HCT116 (cell line): ENCODE measurements at regions not wholly inside any gene's neighbourhood (a gene's known extent, or its start where the extent isn't known, plus 50 kb on each side); places are given as distances from the start of the nearest gene placed in this dataset.

Experiments
- ATAC-seq: fragments of 200-7000 bp; cut with Tn5 transposase; 2 replicates; pipeline ENCODE4 v1.9.1; 2020; ENCODE audit warnings: mild to moderate bottlenecking, moderate library complexity
- BruUV-seq: library from RNA; stranded (reverse); fragments of 400-500 nt; replicated peaks from 2 replicates; lab custom pipeline; 2021; lab: Mats Ljungman, UMichigan
- CTCF ChIA-PET: fragments of 300-600 bp; sonication (Branson Sonifier 250); formaldehyde crosslinking; loops from one replicate; lab custom pipeline; 2021; ENCODE audit warnings: antibody characterized with exemption; lab: Charles Lee
- POLR2A ChIA-PET: fragments of 300-600, 350-600 bp; sonication (Branson Sonifier 250); formaldehyde crosslinking; loops from one replicate; lab custom pipeline; 2021; ENCODE audit warnings: antibody characterized with exemption; lab: Charles Lee
- RAD21 ChIA-PET, 2 experiments: fragments of 300-600 bp; sonication (Branson Sonifier 250); formaldehyde crosslinking; loops; one replicate each; lab custom pipeline; 2023; ENCODE audit warnings: low total read pairs in 2 of 2; ENCODE audit not compliant: uncharacterized antibody in 2 of 2, unreplicated experiment in 2 of 2, low non-redundant PET in 1 of 2; lab: Charles Lee
- DNase-seq: peaks from one replicate; pipeline ENCODE4 v3.0.0-alpha.2; 2010; ENCODE audit warnings: low read depth, low spot score
- H2AFZ ChIP-seq: fragments of 200-600 bp; shearing (Covaris generic), sonication (generic); 2 replicates; pipeline ENCODE4 v1.6.1; 2017; ENCODE audit warnings: low read depth, mixed run types, mixed read lengths, antibody characterized with exemption, low read length; ENCODE audit not compliant: poor library complexity, severe bottlenecking
- H3K27ac ChIP-seq: 2 replicates; pipeline ENCODE4 v1.5.1; 2012; ENCODE audit warnings: low read depth, low read length
- H3K27me3 ChIP-seq: fragments of 200-600 bp; sonication (generic); 2 replicates; pipeline ENCODE4 v1.6.1; 2016; ENCODE audit warnings: mixed run types, low read length, mixed read lengths; ENCODE audit not compliant: insufficient read depth
- H3K36me3 ChIP-seq, 2 experiments: fragments of 200-500 bp in 1 of 2; fragments of 200-600 bp in 1 of 2; sonication (Bioruptor generic) in 1 of 2; sonication (generic) in 1 of 2; 2 replicates each; pipeline versions ENCODE4 v1.5.1 to v1.6.1; 2014 to 2016; ENCODE audit warnings: low read length in 2 of 2, inconsistent platforms in 1 of 2, mixed read lengths in 1 of 2, mixed run types in 1 of 2; ENCODE audit not compliant: insufficient read depth in 2 of 2, control insufficient read depth in 1 of 2
- H3K4me1 ChIP-seq, 2 experiments: fragments of 200-600 bp in 1 of 2; sonication (generic) in 1 of 2; 2 replicates each; pipeline versions ENCODE4 v1.5.1 to v1.6.1; 2012 to 2017; ENCODE audit warnings: low read length in 2 of 2, inconsistent platforms in 1 of 2, mild to moderate bottlenecking in 1 of 2, mixed read lengths in 1 of 2, mixed run types in 1 of 2, moderate library complexity in 1 of 2; ENCODE audit not compliant: insufficient read depth in 2 of 2, control insufficient read depth in 1 of 2
- H3K4me2 ChIP-seq: fragments of 200-600 bp; sonication (generic); 2 replicates; pipeline ENCODE4 v1.6.1; 2017; ENCODE audit warnings: mixed run types, low read length, mixed read lengths
- H3K4me3 ChIP-seq, 2 experiments: fragments of 200-600 bp in 1 of 2; sonication (generic) in 1 of 2; replicated peaks in 1 of 2; 2 replicates each; pipeline ENCODE4 v1.5.1; 2011 to 2016; ENCODE audit warnings: low read length in 2 of 2, control low read depth in 1 of 2, low read depth in 1 of 2, mild to moderate bottlenecking in 1 of 2, mixed read lengths in 1 of 2, mixed run types in 1 of 2
- H3K79me2 ChIP-seq: fragments of 200-600 bp; sonication (generic); 2 replicates; pipeline ENCODE4 v1.6.1; 2017; ENCODE audit warnings: mild to moderate bottlenecking, mixed run types, low read length, moderate library complexity, mixed read lengths; ENCODE audit not compliant: insufficient read depth
- H3K9ac ChIP-seq: fragments of 200-600 bp; sonication (generic); 2 replicates; pipeline ENCODE4 v1.6.1; 2016; ENCODE audit warnings: low read length, mixed read lengths
- H3K9me2 ChIP-seq: fragments of 200-600 bp; sonication (generic), shearing (Covaris generic); 2 replicates; pipeline ENCODE4 v1.6.1; 2017; ENCODE audit warnings: mixed run types, mild to moderate bottlenecking, moderate library complexity; ENCODE audit not compliant: insufficient read depth
- H3K9me3 ChIP-seq, 2 experiments: fragments of 200-500 bp in 1 of 2; fragments of 200-600 bp in 1 of 2; sonication (Bioruptor generic) in 1 of 2; sonication (generic) in 1 of 2; 2 replicates each; pipeline ENCODE4 v1.6.1; 2014 to 2017; ENCODE audit warnings: low read length in 2 of 2, mixed read lengths in 2 of 2, inconsistent platforms in 1 of 2, low read depth in 1 of 2, mild to moderate bottlenecking in 1 of 2, mixed run types in 1 of 2, moderate library complexity in 1 of 2; ENCODE audit not compliant: control insufficient read depth in 1 of 2, insufficient read depth in 1 of 2
- H4K20me1 ChIP-seq: fragments of 200-600 bp; sonication (generic), shearing (Covaris generic); 2 replicates; pipeline ENCODE4 v1.6.1; 2017; ENCODE audit warnings: mixed run types, mild to moderate bottlenecking, moderate library complexity; ENCODE audit not compliant: insufficient read depth
- ATF3 ChIP-seq: IDR thresholded peaks from 2 replicates; pipeline ENCODE4 v1.6.1; 2012
- CBX3 ChIP-seq: IDR thresholded peaks from 2 replicates; pipeline ENCODE4 v1.6.1; 2012; ENCODE audit warnings: low read depth
- CEBPB ChIP-seq: IDR thresholded peaks from 2 replicates; pipeline ENCODE4 v1.6.1; 2012; ENCODE audit warnings: low read depth
- CTCF ChIP-seq, 3 experiments: fragments of 200-600 bp in 1 of 3; sonication (generic) in 1 of 3; IDR thresholded peaks in 2 of 3; conservative IDR thresholded peaks in 1 of 3; 2 replicates each; pipeline ENCODE4 v1.5.1; 2012 to 2017; ENCODE audit warnings: low read depth in 2 of 3, low read length in 2 of 3, antibody characterized with exemption in 1 of 3, borderline replicate concordance in 1 of 3, control low read depth in 1 of 3, mild to moderate bottlenecking in 1 of 3, mixed read lengths in 1 of 3, mixed run types in 1 of 3, moderate library complexity in 1 of 3; ENCODE audit not compliant: insufficient read depth in 1 of 3
- ELF1 ChIP-seq: IDR thresholded peaks from 2 replicates; pipeline ENCODE4 v1.6.1; 2012; ENCODE audit warnings: low read depth, borderline replicate concordance
- EZH2 ChIP-seq: fragments of 200-600 bp; sonication (generic); IDR thresholded peaks from 2 replicates; pipeline ENCODE4 v1.6.1; 2017; ENCODE audit warnings: antibody characterized with exemption, mixed run types
- EZH2phosphoT487 ChIP-seq: fragments of 200-600 bp; IDR thresholded peaks from 2 replicates; pipeline ENCODE4 v1.6.1; 2018; ENCODE audit warnings: antibody characterized with exemption, borderline replicate concordance
- FOSL1 ChIP-seq: IDR thresholded peaks from 2 replicates; pipeline ENCODE4 v1.6.1; 2012; ENCODE audit warnings: low read depth
- MAX ChIP-seq: IDR thresholded peaks from 2 replicates; pipeline ENCODE4 v1.6.1; 2012
- POLR2AphosphoS5 ChIP-seq: IDR thresholded peaks from 2 replicates; pipeline ENCODE4 v1.6.1; 2011; ENCODE audit warnings: mild to moderate bottlenecking, low read depth, low read length, moderate library complexity
- RAD21 ChIP-seq: IDR thresholded peaks from 2 replicates; pipeline ENCODE4 v1.6.1; 2012; ENCODE audit warnings: low read depth, mild to moderate bottlenecking
- REST ChIP-seq: IDR thresholded peaks from 2 replicates; pipeline ENCODE4 v1.6.1; 2012; ENCODE audit warnings: low read depth
- SIN3A ChIP-seq: IDR thresholded peaks from 2 replicates; pipeline ENCODE4 v1.6.1; 2012; ENCODE audit warnings: low read depth
- SP1 ChIP-seq: IDR thresholded peaks from 2 replicates; pipeline ENCODE4 v1.6.1; 2012; ENCODE audit warnings: low read depth
- SRF ChIP-seq: IDR thresholded peaks from 2 replicates; pipeline ENCODE4 v1.6.1; 2012; ENCODE audit warnings: low read depth
- TCF7L2 ChIP-seq: IDR thresholded peaks from 2 replicates; pipeline ENCODE4 v1.7.0; 2011; ENCODE audit warnings: borderline replicate concordance, inconsistent platforms; ENCODE audit not compliant: insufficient read depth, insufficient read length; ENCODE audit errors: extremely low read depth
- ZBTB33 ChIP-seq: IDR thresholded peaks from 2 replicates; pipeline ENCODE4 v1.6.1; 2011; ENCODE audit warnings: mild to moderate bottlenecking, low read length, moderate library complexity; ENCODE audit not compliant: insufficient replicate concordance; ENCODE audit errors: extremely low read depth
- ZFX ChIP-seq: fragments of 450-650 bp; IDR thresholded peaks from 2 replicates; pipeline ENCODE4 v1.6.1; 2017
- ZNF274 ChIP-seq: fragments of 200-500 bp; sonication (Bioruptor generic); IDR thresholded peaks from 2 replicates; pipeline ENCODE4 v1.6.1; 2014; ENCODE audit warnings: mild to moderate bottlenecking, low read depth, low read length, inconsistent platforms
- intact Hi-C: fragments of 100-400 bp; cut with micrococcal nuclease; formaldehyde crosslinking; loops from 2 replicates; pipeline ENCODE4 v1.10.0; 2022

GRCh38 chr10:60994128-60994527 lies 50.1 kb upstream of the RHOBTB1 start:
- ChIA-PET POLR2A (no interaction called here), CTCF (no interaction called here), RAD21 (no interaction called here)
- H3K4me3 ChIP-seq: no peak overlapping the region
- H3K4me1 ChIP-seq: no peaks in the 10 kb centered on the region
- intact Hi-C loops: no loop called here
- ATAC-seq (no peak), DNase-seq (no peak)
- TF ChIP-seq SIN3A (no peak), CBX3 (no peak), MAX (no peak), REST (no peak), EZH2phosphoT487 (no peak), ATF3 (no peak), EZH2 (no peak), POLR2AphosphoS5 (no peak), ZNF274 (no peak), SRF (no peak), ELF1 (no peak), TCF7L2 (no peak), CEBPB (no peak), SP1 (no peak), RAD21 (no peak), CTCF (IDR thresholded peaks at IDR 0.05 in 2 of 3, conservative IDR thresholded peaks at IDR 0.05 in 1 of 3; ENCODE audit: borderline replicate concordance in 1 of 3, insufficient read depth in 1 of 3, low read depth in 2 of 3, low read length in 2 of 3) (no peak), ZFX (no peak), ZBTB33 (no peak), FOSL1 (no peak)
- H3K27ac ChIP-seq: no peak overlapping the region
- no peaks in the 10 kb centered on the region for H3K36me3 ChIP-seq
- no peaks in the 10 kb centered on the region for H3K27me3 ChIP-seq
- no peak overlapping the region for H3K4me2 ChIP-seq
- BruUV-seq: no TSS peak
- H3K9ac ChIP-seq: no peak overlapping the region
- H4K20me1 ChIP-seq: no peaks in the 10 kb centered on the region
- no peak overlapping the region for H2AFZ ChIP-seq
- H3K9me2 ChIP-seq: no peaks in the 10 kb centered on the region
- no peaks in the 10 kb centered on the region for H3K9me3 ChIP-seq
- H3K79me2 ChIP-seq: no peaks in the 10 kb centered on the region
